GM12878 (cell line): ENCODE measurements at regions not wholly inside any gene's neighbourhood (a gene's known extent, or its start where the extent isn't known, plus 50 kb on each side); places are given as distances from the start of the nearest gene placed in this dataset.

Source experiments
- ATAC-seq: fragments of 200-7000 bp; cut with Tn5 transposase; 3 replicates; pipeline ENCODE4 v1.9.1; 2020; ENCODE audit warnings: mild to moderate bottlenecking, moderate library complexity
- BruUV-seq: library from RNA; stranded (reverse); fragments of 400-500 nt; replicated peaks from 2 replicates; lab custom pipeline; 2021; lab: Mats Ljungman, UMichigan
- CTCF ChIA-PET: fragments of 300-600 bp; sonication (Branson Sonifier 250); formaldehyde crosslinking; extraction: SDS; loops from one replicate; lab custom pipeline; 2021; ENCODE audit warnings: inconsistent platforms; lab: Yijun Ruan, JAX
- POLR2A ChIA-PET: fragments of 350-600 bp; formaldehyde crosslinking; extraction: SDS; loops from one replicate; lab custom pipeline; 2021; ENCODE audit warnings: inconsistent platforms; lab: Charles Lee
- RAD21 ChIA-PET: fragments of 300-600 bp; sonication (Branson Sonifier 250); formaldehyde crosslinking; loops from one replicate; lab custom pipeline; 2023; ENCODE audit warnings: antibody characterized with exemption; ENCODE audit not compliant: unreplicated experiment; lab: Charles Lee
- SMC1A ChIA-PET: fragments of 300-600 bp; sonication (Branson Sonifier 250); formaldehyde crosslinking; loops from one replicate; lab custom pipeline; 2023; ENCODE audit not compliant: unreplicated experiment, uncharacterized antibody; lab: Charles Lee
- DNase-seq: peaks from one replicate; pipeline ENCODE4 v3.0.0-alpha.2; 2011; ENCODE audit warnings: low read depth, low spot score
- FAIRE-seq: peaks from 3 replicates; lab custom pipeline; 2011; peaks lifted over from hg19 to GRCh38; lab: Jason Lieb, UNC
- H2AFZ ChIP-seq: 2 replicates; pipeline ENCODE4 v1.6.0; 2011; ENCODE audit warnings: low read depth, low read length, control low read depth; ENCODE audit not compliant: control insufficient read depth
- H3K27ac ChIP-seq: 2 replicates; pipeline ENCODE4 v1.5.1; 2011; ENCODE audit warnings: control low read depth; ENCODE audit not compliant: control insufficient read depth, insufficient read depth
- H3K27me3 ChIP-seq, 2 experiments: replicated peaks in 1 of 2; 2 replicates each; pipeline versions ENCODE4 v1.6.0 to v1.6.1; 2011; ENCODE audit warnings: low read length in 1 of 2; ENCODE audit not compliant: control insufficient read depth in 2 of 2, insufficient read depth in 2 of 2
- H3K36me3 ChIP-seq, 2 experiments: 2 replicates each; pipeline ENCODE4 v1.5.1; 2011; ENCODE audit warnings: low read length in 1 of 2; ENCODE audit not compliant: control insufficient read depth in 2 of 2, insufficient read depth in 2 of 2
- H3K4me1 ChIP-seq: 2 replicates; pipeline ENCODE4 v1.6.1; 2011; ENCODE audit warnings: mild to moderate bottlenecking, low read length, moderate library complexity, mixed read lengths; ENCODE audit not compliant: control insufficient read depth, insufficient read depth
- H3K4me2 ChIP-seq: 2 replicates; pipeline ENCODE4 v1.6.0; 2011; ENCODE audit warnings: control low read depth; ENCODE audit not compliant: control insufficient read depth, insufficient read depth
- H3K4me3 ChIP-seq: fragments of 200-600 bp; sonication (generic); 2 replicates; pipeline ENCODE4 v1.5.1; 2016
- H3K79me2 ChIP-seq: 2 replicates; pipeline ENCODE4 v1.6.0; 2011; ENCODE audit warnings: low read length; ENCODE audit not compliant: control insufficient read depth, insufficient read depth
- H3K9ac ChIP-seq: 2 replicates; pipeline ENCODE4 v1.8.0; 2011; ENCODE audit warnings: low read length, control low read depth, mixed read lengths; ENCODE audit not compliant: control insufficient read depth, insufficient read depth
- H3K9me3 ChIP-seq: replicated peaks from 3 replicates; pipeline ENCODE4 v1.5.1; 2011; ENCODE audit warnings: mild to moderate bottlenecking, low read length; ENCODE audit not compliant: control insufficient read depth, insufficient read depth
- H4K20me1 ChIP-seq: 2 replicates; pipeline ENCODE4 v1.6.0; 2011; ENCODE audit not compliant: control insufficient read depth, insufficient read depth
- CBX3 ChIP-seq: fragments of 200-600 bp; sonication (generic); IDR thresholded peaks from 2 replicates; pipeline ENCODE4 v1.6.1; 2016; ENCODE audit warnings: low read depth, borderline replicate concordance
- CHD1 ChIP-seq: IDR thresholded peaks from 2 replicates; pipeline ENCODE4 v1.6.1; 2012; ENCODE audit warnings: low read depth, low read length, improper control_type of control experiment
- CHD4 ChIP-seq: fragments of 200-600 bp; sonication (generic); IDR thresholded peaks from 2 replicates; pipeline ENCODE4 v1.6.1; 2016; ENCODE audit warnings: mild to moderate bottlenecking
- CREM ChIP-seq: IDR thresholded peaks from 2 replicates; pipeline ENCODE4 v1.6.1; 2014; ENCODE audit warnings: antibody characterized with exemption, low read depth
- EZH2 ChIP-seq: IDR thresholded peaks from 2 replicates; pipeline ENCODE4 v1.6.1; 2012; ENCODE audit warnings: low read depth, mild to moderate bottlenecking, control low read depth, inconsistent platforms, low read length, borderline replicate concordance; ENCODE audit not compliant: control insufficient read depth
- JUNB ChIP-seq: IDR thresholded peaks from 2 replicates; pipeline ENCODE4 v1.6.1; 2016; ENCODE audit warnings: antibody characterized with exemption, mild to moderate bottlenecking
- LARP7 ChIP-seq: fragments of 450-650 bp; IDR thresholded peaks from 2 replicates; pipeline ENCODE4 v1.6.1; 2017; ENCODE audit warnings: mild to moderate bottlenecking
- MYC ChIP-seq: IDR thresholded peaks from 2 replicates; pipeline ENCODE4 v1.6.1; 2011; ENCODE audit warnings: mild to moderate bottlenecking, low read length, moderate library complexity, inconsistent platforms; ENCODE audit not compliant: insufficient read depth, insufficient replicate concordance, insufficient read length, severe bottlenecking
- SRF ChIP-seq, 2 experiments: IDR thresholded peaks; 2 replicates each; pipeline ENCODE4 v1.6.1; 2011; ENCODE audit warnings: low read depth in 2 of 2, low read length in 2 of 2, mild to moderate bottlenecking in 1 of 2, moderate library complexity in 1 of 2
- ZNF592 ChIP-seq: fragments of 450-650 bp; IDR thresholded peaks from 2 replicates; pipeline ENCODE4 v1.6.1; 2017; ENCODE audit warnings: mild to moderate bottlenecking, moderate library complexity
- WGBS: methylation state at CpG from one replicate; pipeline ENCODE4 v1.1.6; 2016; ENCODE audit warnings: low lambda C conversion rate; ENCODE audit not compliant: insufficient replicate concordance, insufficient coverage; ENCODE audit errors: missing lambda C conversion rate; 5-methylcytosine and 5-hydroxymethylcytosine counted together
- in situ Hi-C: fragments of 300-500 bp; cut with MboI; formaldehyde crosslinking; loops from 9 replicates; pipeline ENCODE4 v1.14.3; 2018; ENCODE audit warnings: mixed read lengths
- intact Hi-C: fragments of 100-400 bp; cut with micrococcal nuclease; formaldehyde crosslinking; loops from one replicate; pipeline ENCODE4 v1.14.2; 2022; ENCODE audit not compliant: unreplicated experiment
- TF ChIP-seq, protein P1 (sequence below): fragments of 450-650 bp; IDR thresholded peaks from 2 replicates; pipeline ENCODE4 v1.6.1; 2017; ENCODE audit warnings: mild to moderate bottlenecking, moderate library complexity
- TF ChIP-seq, protein P2 (sequence below): IDR thresholded peaks from 2 replicates; pipeline ENCODE4 v1.6.1; 2012; ENCODE audit warnings: mild to moderate bottlenecking, low read depth, low read length

GRCh38 chr6:77273929-77274328 lies 189.4 kb downstream of the HTR1B start:
- 66% methylated on average over 2 of the region's 2 CpGs for WGBS
- H3K9ac ChIP-seq = no peak overlapping the region
- H3K27ac ChIP-seq = no peak overlapping the region
- POLR2A ChIA-PET = no interaction called here
- intact Hi-C loops = no loop called here
- SMC1A ChIA-PET = no interaction called here
- in situ Hi-C loops = no loop called here
- H3K4me2 ChIP-seq = no peak overlapping the region
- H4K20me1 ChIP-seq = no peaks in the 10 kb centered on the region
- no peak overlapping the region for H2AFZ ChIP-seq
- FAIRE-seq (no peak), ATAC-seq (no peak), DNase-seq (no peak)
- no peaks in the 10 kb centered on the region for H3K79me2 ChIP-seq
- RAD21 ChIA-PET = no interaction called here
- no TSS peak for BruUV-seq
- CTCF ChIA-PET = no interaction called here
- no peak overlapping the region for H3K4me3 ChIP-seq
- no peaks in the 10 kb centered on the region for H3K36me3 ChIP-seq
- H3K27me3 ChIP-seq = no peaks in the 10 kb centered on the region
- no peaks in the 10 kb centered on the region for H3K4me1 ChIP-seq
- H3K9me3 ChIP-seq = no peaks in the 10 kb centered on the region; the same call in 1 of the 3 replicates
- TF ChIP-seq EZH2 = no peak
- no peak for TF ChIP-seq CHD4
- no peak for TF ChIP-seq CREM
- TF ChIP-seq, protein P1, sequence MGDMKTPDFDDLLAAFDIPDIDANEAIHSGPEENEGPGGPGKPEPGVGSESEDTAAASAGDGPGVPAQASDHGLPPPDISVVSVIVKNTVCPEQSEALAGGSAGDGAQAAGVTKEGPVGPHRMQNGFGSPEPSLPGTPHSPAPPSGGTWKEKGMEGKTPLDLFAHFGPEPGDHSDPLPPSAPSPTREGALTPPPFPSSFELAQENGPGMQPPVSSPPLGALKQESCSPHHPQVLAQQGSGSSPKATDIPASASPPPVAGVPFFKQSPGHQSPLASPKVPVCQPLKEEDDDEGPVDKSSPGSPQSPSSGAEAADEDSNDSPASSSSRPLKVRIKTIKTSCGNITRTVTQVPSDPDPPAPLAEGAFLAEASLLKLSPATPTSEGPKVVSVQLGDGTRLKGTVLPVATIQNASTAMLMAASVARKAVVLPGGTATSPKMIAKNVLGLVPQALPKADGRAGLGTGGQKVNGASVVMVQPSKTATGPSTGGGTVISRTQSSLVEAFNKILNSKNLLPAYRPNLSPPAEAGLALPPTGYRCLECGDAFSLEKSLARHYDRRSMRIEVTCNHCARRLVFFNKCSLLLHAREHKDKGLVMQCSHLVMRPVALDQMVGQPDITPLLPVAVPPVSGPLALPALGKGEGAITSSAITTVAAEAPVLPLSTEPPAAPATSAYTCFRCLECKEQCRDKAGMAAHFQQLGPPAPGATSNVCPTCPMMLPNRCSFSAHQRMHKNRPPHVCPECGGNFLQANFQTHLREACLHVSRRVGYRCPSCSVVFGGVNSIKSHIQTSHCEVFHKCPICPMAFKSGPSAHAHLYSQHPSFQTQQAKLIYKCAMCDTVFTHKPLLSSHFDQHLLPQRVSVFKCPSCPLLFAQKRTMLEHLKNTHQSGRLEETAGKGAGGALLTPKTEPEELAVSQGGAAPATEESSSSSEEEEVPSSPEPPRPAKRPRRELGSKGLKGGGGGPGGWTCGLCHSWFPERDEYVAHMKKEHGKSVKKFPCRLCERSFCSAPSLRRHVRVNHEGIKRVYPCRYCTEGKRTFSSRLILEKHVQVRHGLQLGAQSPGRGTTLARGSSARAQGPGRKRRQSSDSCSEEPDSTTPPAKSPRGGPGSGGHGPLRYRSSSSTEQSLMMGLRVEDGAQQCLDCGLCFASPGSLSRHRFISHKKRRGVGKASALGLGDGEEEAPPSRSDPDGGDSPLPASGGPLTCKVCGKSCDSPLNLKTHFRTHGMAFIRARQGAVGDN = no peak
- no peak for TF ChIP-seq LARP7
- TF ChIP-seq, protein P2, sequence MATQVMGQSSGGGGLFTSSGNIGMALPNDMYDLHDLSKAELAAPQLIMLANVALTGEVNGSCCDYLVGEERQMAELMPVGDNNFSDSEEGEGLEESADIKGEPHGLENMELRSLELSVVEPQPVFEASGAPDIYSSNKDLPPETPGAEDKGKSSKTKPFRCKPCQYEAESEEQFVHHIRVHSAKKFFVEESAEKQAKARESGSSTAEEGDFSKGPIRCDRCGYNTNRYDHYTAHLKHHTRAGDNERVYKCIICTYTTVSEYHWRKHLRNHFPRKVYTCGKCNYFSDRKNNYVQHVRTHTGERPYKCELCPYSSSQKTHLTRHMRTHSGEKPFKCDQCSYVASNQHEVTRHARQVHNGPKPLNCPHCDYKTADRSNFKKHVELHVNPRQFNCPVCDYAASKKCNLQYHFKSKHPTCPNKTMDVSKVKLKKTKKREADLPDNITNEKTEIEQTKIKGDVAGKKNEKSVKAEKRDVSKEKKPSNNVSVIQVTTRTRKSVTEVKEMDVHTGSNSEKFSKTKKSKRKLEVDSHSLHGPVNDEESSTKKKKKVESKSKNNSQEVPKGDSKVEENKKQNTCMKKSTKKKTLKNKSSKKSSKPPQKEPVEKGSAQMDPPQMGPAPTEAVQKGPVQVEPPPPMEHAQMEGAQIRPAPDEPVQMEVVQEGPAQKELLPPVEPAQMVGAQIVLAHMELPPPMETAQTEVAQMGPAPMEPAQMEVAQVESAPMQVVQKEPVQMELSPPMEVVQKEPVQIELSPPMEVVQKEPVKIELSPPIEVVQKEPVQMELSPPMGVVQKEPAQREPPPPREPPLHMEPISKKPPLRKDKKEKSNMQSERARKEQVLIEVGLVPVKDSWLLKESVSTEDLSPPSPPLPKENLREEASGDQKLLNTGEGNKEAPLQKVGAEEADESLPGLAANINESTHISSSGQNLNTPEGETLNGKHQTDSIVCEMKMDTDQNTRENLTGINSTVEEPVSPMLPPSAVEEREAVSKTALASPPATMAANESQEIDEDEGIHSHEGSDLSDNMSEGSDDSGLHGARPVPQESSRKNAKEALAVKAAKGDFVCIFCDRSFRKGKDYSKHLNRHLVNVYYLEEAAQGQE = no peak
- no peak for TF ChIP-seq JUNB
- TF ChIP-seq CBX3 = no peak
- no peak for TF ChIP-seq MYC
- TF ChIP-seq SRF (IDR thresholded peaks at IDR 0.05; ENCODE audit: low read depth in 2 of 2, low read length in 2 of 2) = no peak
- TF ChIP-seq ZNF592 = no peak
- no peak for TF ChIP-seq CHD1
